Trophoblast cell (in vitro differentiated cells and primary cell): ENCODE measurements at regions not wholly inside any gene's neighbourhood (a gene's known extent, or its start where the extent isn't known, plus 50 kb on each side); places are given as distances from the start of the nearest gene placed in this dataset.

Experiments used
- DNase-seq, 2 donors: peaks; one replicate each; pipeline ENCODE4 v3.0.0-alpha.2; 2016
- H2AFZ ChIP-seq: 2 replicates; pipeline ENCODE4 v1.6.1; 2013; ENCODE audit warnings: low read length, moderate library complexity, mild to moderate bottlenecking; ENCODE audit not compliant: insufficient read depth, poor library complexity
- H2AK5ac ChIP-seq: 2 replicates; pipeline ENCODE4 v1.6.1; 2013; ENCODE audit warnings: mild to moderate bottlenecking, low read length
- H2BK120ac ChIP-seq: 2 replicates; pipeline ENCODE4 v1.6.1; 2013; ENCODE audit warnings: low read length, mild to moderate bottlenecking, moderate library complexity; ENCODE audit not compliant: insufficient read depth, poor library complexity
- H2BK12ac ChIP-seq: 2 replicates; pipeline ENCODE4 v1.6.1; 2013; ENCODE audit warnings: mild to moderate bottlenecking, low read length, moderate library complexity
- H2BK5ac ChIP-seq: 2 replicates; pipeline ENCODE4 v1.6.1; 2013; ENCODE audit warnings: low read length, low read depth, moderate library complexity, mild to moderate bottlenecking; ENCODE audit not compliant: poor library complexity
- H3K14ac ChIP-seq: 2 replicates; pipeline ENCODE4 v1.6.1; 2013; ENCODE audit warnings: mild to moderate bottlenecking, low read length
- H3K18ac ChIP-seq: 2 replicates; pipeline ENCODE4 v1.6.1; 2013; ENCODE audit warnings: mild to moderate bottlenecking, low read length
- H3K23ac ChIP-seq: 2 replicates; pipeline ENCODE4 v1.6.1; 2013; ENCODE audit warnings: low read length
- H3K27ac ChIP-seq: 2 replicates; pipeline ENCODE4 v1.5.1; 2013; ENCODE audit warnings: low read depth, mild to moderate bottlenecking, inconsistent platforms, low read length, moderate library complexity
- H3K27me3 ChIP-seq: 2 replicates; pipeline ENCODE4 v1.6.1; 2013; ENCODE audit warnings: inconsistent platforms, mild to moderate bottlenecking, low read length, moderate library complexity; ENCODE audit not compliant: insufficient read depth
- H3K36me3 ChIP-seq, 2 experiments: 1 replicate in 1 of 2; 2 replicates in 1 of 2; pipeline ENCODE4 v1.6.1; 2013; ENCODE audit warnings: low read length in 2 of 2, mild to moderate bottlenecking in 2 of 2, moderate library complexity in 1 of 2; ENCODE audit not compliant: insufficient read depth in 2 of 2, control insufficient read depth in 1 of 2
- H3K4ac ChIP-seq: 2 replicates; pipeline ENCODE4 v1.6.1; 2013; ENCODE audit warnings: low read depth, mild to moderate bottlenecking, low read length, moderate library complexity
- H3K4me1 ChIP-seq, 2 experiments: 1 replicate in 1 of 2; 2 replicates in 1 of 2; pipeline ENCODE4 v1.6.1; 2013; ENCODE audit warnings: low read length in 2 of 2, mild to moderate bottlenecking in 2 of 2, moderate library complexity in 1 of 2; ENCODE audit not compliant: insufficient read depth in 2 of 2, control insufficient read depth in 1 of 2
- H3K4me2 ChIP-seq: 2 replicates; pipeline ENCODE4 v1.6.1; 2013; ENCODE audit warnings: inconsistent platforms, mild to moderate bottlenecking, low read length, moderate library complexity
- H3K4me3 ChIP-seq: 2 replicates; pipeline ENCODE4 v1.5.1; 2013; ENCODE audit warnings: mild to moderate bottlenecking, low read depth, low read length, inconsistent platforms
- H3K79me1 ChIP-seq: one replicate; pipeline ENCODE4 v1.6.1; 2013; ENCODE audit warnings: low read length
- H3K79me2 ChIP-seq: 2 replicates; pipeline ENCODE4 v1.6.1; 2013; ENCODE audit warnings: low read length, mild to moderate bottlenecking; ENCODE audit not compliant: control insufficient read depth, insufficient read depth, poor library complexity
- H3K9ac ChIP-seq: 2 replicates; pipeline ENCODE4 v1.6.1; 2013; ENCODE audit warnings: mild to moderate bottlenecking, low read length
- H3K9me3 ChIP-seq: 2 replicates; pipeline ENCODE4 v1.6.1; 2013; ENCODE audit warnings: low read depth, mild to moderate bottlenecking, control low read depth, inconsistent platforms, low read length; ENCODE audit not compliant: insufficient read depth
- H4K12ac ChIP-seq: 2 replicates; pipeline ENCODE4 v1.6.1; 2013; ENCODE audit warnings: low read depth, mild to moderate bottlenecking, low read length, moderate library complexity
- H4K8ac ChIP-seq: 2 replicates; pipeline ENCODE4 v1.6.1; 2013; ENCODE audit warnings: low read depth, mild to moderate bottlenecking, low read length, moderate library complexity
- H4K91ac ChIP-seq: one replicate; pipeline ENCODE4 v1.6.1; 2013; ENCODE audit warnings: low read depth, mild to moderate bottlenecking, low read length, moderate library complexity
- WGBS: extraction: QIAGEN DNeasy Blood & Tissue Kit; methylation state at CpG from one replicate; pipeline ENCODE4 v1.1.7; 2013; ENCODE audit warnings: missing lambda C conversion rate; ENCODE audit not compliant: insufficient read length, insufficient coverage; ENCODE audit errors: extremely low coverage; 5-methylcytosine and 5-hydroxymethylcytosine counted together

- H2BK5ac ChIP-seq, result no peak overlapping the region
- H3K79me2 ChIP-seq, result no peaks in the 10 kb centered on the region
- H3K14ac ChIP-seq, result no peak overlapping the region
- no peaks in the 10 kb centered on the region for H3K9me3 ChIP-seq
- H3K4me2 ChIP-seq, result no peak overlapping the region
- no peak overlapping the region for H2AK5ac ChIP-seq
- no peak overlapping the region for H3K4ac ChIP-seq
- H3K27ac ChIP-seq, result no peak overlapping the region
- no peak overlapping the region for H4K8ac ChIP-seq
- H3K4me1 ChIP-seq, result no peaks in the 10 kb centered on the region
- no peaks in the 10 kb centered on the region for H3K36me3 ChIP-seq
- no CpG with 5 or more reads among the region's 1 CpG for WGBS
- H3K18ac ChIP-seq, result no peak overlapping the region
- H3K4me3 ChIP-seq, result no peak overlapping the region
- no peak overlapping the region for H2AFZ ChIP-seq
- peak; percentile 20 to 41 for DNase-seq
- H3K27me3 ChIP-seq, result no peaks in the 10 kb centered on the region
- H3K23ac ChIP-seq, result no peak overlapping the region
- H4K91ac ChIP-seq, result no peak overlapping the region
- H2BK120ac ChIP-seq, result no peak overlapping the region
- H2BK12ac ChIP-seq, result no peak overlapping the region
- H3K9ac ChIP-seq, result no peak overlapping the region
- no peak overlapping the region for H4K12ac ChIP-seq
- no peaks in the 10 kb centered on the region for H3K79me1 ChIP-seq
These were observed 135.3 kb upstream of the DAZL start for GRCh38 chr3:16740515-16740914.

- H3K4me1 ChIP-seq, result no peaks in the 10 kb centered on the region
These were observed 136.0 kb upstream of the DAZL start for GRCh38 chr3:16741103-16741758.

GRCh38 chr3:16741890-16742289 lies 136.7 kb upstream of the DAZL start:
- H3K23ac ChIP-seq, result no peak overlapping the region
- no peak overlapping the region for H4K12ac ChIP-seq
- H3K27ac ChIP-seq, result no peak overlapping the region
- no peak overlapping the region for H4K91ac ChIP-seq
- no peak overlapping the region for H3K4ac ChIP-seq
- no CpG with 5 or more reads among the region's 4 CpGs for WGBS
- H3K27me3 ChIP-seq, result no peaks in the 10 kb centered on the region
- H3K36me3 ChIP-seq, result no peaks in the 10 kb centered on the region
- no peak overlapping the region for H2BK120ac ChIP-seq
- DNase-seq, result no peak
- no peak overlapping the region for H3K4me2 ChIP-seq
- no peak overlapping the region for H3K4me3 ChIP-seq
- no peaks in the 10 kb centered on the region for H3K79me2 ChIP-seq
- no peak overlapping the region for H4K8ac ChIP-seq
- H2AK5ac ChIP-seq, result no peak overlapping the region
- H2AFZ ChIP-seq, result no peak overlapping the region
- H3K18ac ChIP-seq, result no peak overlapping the region
- H2BK5ac ChIP-seq, result no peak overlapping the region
- no peak overlapping the region for H3K9ac ChIP-seq
- no peak overlapping the region for H2BK12ac ChIP-seq
- H3K4me1 ChIP-seq, result no peaks in the 10 kb centered on the region
- H3K79me1 ChIP-seq, result no peaks in the 10 kb centered on the region
- H3K14ac ChIP-seq, result no peak overlapping the region
- H3K9me3 ChIP-seq, result no peaks in the 10 kb centered on the region

More at GRCh38 chr3:16741103-16741758, 136.0 kb upstream of the DAZL start:
- H3K9me3 ChIP-seq, result no peaks in the 10 kb centered on the region
- H3K27me3 ChIP-seq, result no peaks in the 10 kb centered on the region
- no peak overlapping the region for H3K14ac ChIP-seq
- no peak overlapping the region for H3K4me3 ChIP-seq
- H3K4ac ChIP-seq, result no peak overlapping the region
- no peak overlapping the region for H2BK12ac ChIP-seq
- no peak overlapping the region for H2BK120ac ChIP-seq
- no peak overlapping the region for H4K12ac ChIP-seq
- H3K9ac ChIP-seq, result no peak overlapping the region
- H3K79me1 ChIP-seq, result no peaks in the 10 kb centered on the region
- no peak overlapping the region for H3K18ac ChIP-seq
- H4K8ac ChIP-seq, result no peak overlapping the region
- H3K23ac ChIP-seq, result no peak overlapping the region
- no CpG with 5 or more reads among the region's 4 CpGs for WGBS
- H4K91ac ChIP-seq, result no peak overlapping the region
- H2AFZ ChIP-seq, result no peak overlapping the region
- H2BK5ac ChIP-seq, result no peak overlapping the region
- no peak overlapping the region for H3K27ac ChIP-seq
- no peak overlapping the region for H2AK5ac ChIP-seq
- no peak overlapping the region for H3K4me2 ChIP-seq
- no peaks in the 10 kb centered on the region for H3K79me2 ChIP-seq
- H3K36me3 ChIP-seq, result no peaks in the 10 kb centered on the region
- DNase-seq, result no peak

GRCh38 chr3:16743276-16743675 lies 138.1 kb upstream of the DAZL start:
- H4K91ac ChIP-seq, result no peak overlapping the region
- no peak overlapping the region for H3K18ac ChIP-seq
- H3K79me2 ChIP-seq, result no peaks in the 10 kb centered on the region
- H3K4ac ChIP-seq, result no peak overlapping the region
- no peaks in the 10 kb centered on the region for H3K36me3 ChIP-seq
- no peak overlapping the region for H3K27ac ChIP-seq
- no peaks in the 10 kb centered on the region for H3K27me3 ChIP-seq
- no peak overlapping the region for H4K12ac ChIP-seq
- no peak overlapping the region for H4K8ac ChIP-seq
- DNase-seq, result no peak
- no peak overlapping the region for H2AFZ ChIP-seq
- H3K14ac ChIP-seq, result no peak overlapping the region
- H2BK12ac ChIP-seq, result no peak overlapping the region
- H3K4me2 ChIP-seq, result no peak overlapping the region
- H3K23ac ChIP-seq, result no peak overlapping the region
- no peak overlapping the region for H3K9ac ChIP-seq
- no peak overlapping the region for H2AK5ac ChIP-seq
- no peak overlapping the region for H2BK5ac ChIP-seq
- H2BK120ac ChIP-seq, result no peak overlapping the region
- H3K9me3 ChIP-seq, result no peaks in the 10 kb centered on the region
- H3K4me1 ChIP-seq, result no peaks in the 10 kb centered on the region
- no peak overlapping the region for H3K4me3 ChIP-seq
- H3K79me1 ChIP-seq, result no peaks in the 10 kb centered on the region
